HL-60 (cell line): ENCODE measurements at regions not wholly inside any gene's neighbourhood (a gene's known extent, or its start where the extent isn't known, plus 50 kb on each side); places are given as distances from the start of the nearest gene placed in this dataset.

Experiments used
- DNase-seq, 2 experiments: peaks; one replicate each; pipeline ENCODE4 v3.0.0-alpha.2; 2010 to 2020; ENCODE audit warnings: low read depth in 1 of 2, low spot score in 1 of 2
- H3K27ac ChIP-seq: fragments of 250-450 bp; sonication (Bioruptor Pico); replicated peaks from 2 replicates; pipeline ENCODE4 v1.5.1; 2020; ENCODE audit warnings: mild to moderate bottlenecking, moderate library complexity
- H3K27me3 ChIP-seq: fragments of 250-450 bp; sonication (Bioruptor Pico); 2 replicates; pipeline ENCODE4 v1.5.1; 2021; ENCODE audit warnings: mild to moderate bottlenecking, moderate library complexity; ENCODE audit not compliant: insufficient read depth, poor library complexity, severe bottlenecking
- H3K4me3 ChIP-seq: replicated peaks from 2 replicates; pipeline ENCODE4 v1.5.1; 2011; ENCODE audit warnings: mild to moderate bottlenecking, control low read depth, low read length; ENCODE audit not compliant: insufficient read depth
- CTCF ChIP-seq: IDR thresholded peaks from one replicate; pipeline ENCODE4 v1.5.1; 2011; ENCODE audit warnings: low read length, control low read depth, inconsistent platforms; ENCODE audit not compliant: insufficient read depth
- GABPA ChIP-seq: IDR thresholded peaks from 2 replicates; pipeline ENCODE4 v1.6.1; 2012; ENCODE audit warnings: low read depth
- POLR2AphosphoS5 ChIP-seq: IDR thresholded peaks from 2 replicates; pipeline ENCODE4 v1.6.1; 2012; ENCODE audit warnings: low read depth
- REST ChIP-seq: IDR thresholded peaks from 2 replicates; pipeline ENCODE4 v1.6.1; 2012; ENCODE audit warnings: low read depth; ENCODE audit not compliant: insufficient replicate concordance
- SPI1 ChIP-seq: IDR thresholded peaks from 2 replicates; pipeline ENCODE4 v1.6.1; 2012; ENCODE audit warnings: low read depth, mild to moderate bottlenecking, borderline replicate concordance

- DNase-seq = no peak
- Histone ChIP-seq H3K4me3 (no peak overlapping the region), H3K27ac (no peak overlapping the region), H3K27me3 (no peaks in the 10 kb centered on the region)
- TF ChIP-seq GABPA (no peak), REST (no peak), CTCF (no peak), SPI1 (no peak), POLR2AphosphoS5 (no peak)
These were observed 241.6 kb upstream of the CNTN6 start for GRCh38 chr3:851098-851790.

- H3K4me3 ChIP-seq = no peak overlapping the region
- DNase-seq = no peak
- TF ChIP-seq SPI1 = no peak
- no peak for TF ChIP-seq GABPA
- no peak for TF ChIP-seq REST
- TF ChIP-seq CTCF = no peak
- TF ChIP-seq POLR2AphosphoS5 = no peak
- H3K27ac ChIP-seq = no peak overlapping the region
- no peaks in the 10 kb centered on the region for H3K27me3 ChIP-seq
These were observed 240.8 kb upstream of the CNTN6 start for GRCh38 chr3:852033-852432.

- TF ChIP-seq SPI1 = no peak
- TF ChIP-seq REST = no peak
- TF ChIP-seq GABPA = no peak
- TF ChIP-seq CTCF = no peak
- TF ChIP-seq POLR2AphosphoS5 = no peak
- H3K27me3 ChIP-seq = no peaks in the 10 kb centered on the region
- no peak overlapping the region for H3K27ac ChIP-seq
- no peak overlapping the region for H3K4me3 ChIP-seq
- no peak for DNase-seq
These were observed 239.3 kb upstream of the CNTN6 start for GRCh38 chr3:853489-853888.
